GM18907 (cell line): ENCODE measurements at regions not wholly inside any gene's neighbourhood (a gene's known extent, or its start where the extent isn't known, plus 50 kb on each side); places are given as distances from the start of the nearest gene placed in this dataset.

ENCODE experiments used
- ATAC-seq: cut with Tn5 transposase; IDR thresholded peaks from one replicate; pipeline ENCODE4 v1.9.1; 2021; ENCODE audit warnings: mild to moderate bottlenecking, moderate library complexity; ENCODE audit not compliant: unreplicated experiment

DNA sequence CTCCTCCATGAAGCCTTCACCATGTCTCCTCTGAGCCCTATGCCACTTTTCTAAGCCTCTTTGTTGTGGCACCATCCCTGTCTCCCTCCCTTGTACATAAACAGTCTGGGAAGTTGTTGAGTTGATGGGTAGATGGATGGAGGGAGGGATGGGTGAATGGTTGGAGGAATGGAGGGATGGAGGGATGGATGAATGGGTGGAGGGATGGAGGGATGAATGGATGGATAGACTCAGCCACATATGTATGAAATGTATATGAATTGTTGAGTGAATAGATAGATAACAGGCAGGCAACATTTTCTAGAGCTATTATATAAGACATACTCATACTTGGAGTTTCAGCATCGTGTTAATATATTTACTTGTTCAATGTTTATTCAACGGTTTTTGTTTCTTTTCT, 58.3 kb upstream of the HES1 start:
- no peak for ATAC-seq

DNA sequence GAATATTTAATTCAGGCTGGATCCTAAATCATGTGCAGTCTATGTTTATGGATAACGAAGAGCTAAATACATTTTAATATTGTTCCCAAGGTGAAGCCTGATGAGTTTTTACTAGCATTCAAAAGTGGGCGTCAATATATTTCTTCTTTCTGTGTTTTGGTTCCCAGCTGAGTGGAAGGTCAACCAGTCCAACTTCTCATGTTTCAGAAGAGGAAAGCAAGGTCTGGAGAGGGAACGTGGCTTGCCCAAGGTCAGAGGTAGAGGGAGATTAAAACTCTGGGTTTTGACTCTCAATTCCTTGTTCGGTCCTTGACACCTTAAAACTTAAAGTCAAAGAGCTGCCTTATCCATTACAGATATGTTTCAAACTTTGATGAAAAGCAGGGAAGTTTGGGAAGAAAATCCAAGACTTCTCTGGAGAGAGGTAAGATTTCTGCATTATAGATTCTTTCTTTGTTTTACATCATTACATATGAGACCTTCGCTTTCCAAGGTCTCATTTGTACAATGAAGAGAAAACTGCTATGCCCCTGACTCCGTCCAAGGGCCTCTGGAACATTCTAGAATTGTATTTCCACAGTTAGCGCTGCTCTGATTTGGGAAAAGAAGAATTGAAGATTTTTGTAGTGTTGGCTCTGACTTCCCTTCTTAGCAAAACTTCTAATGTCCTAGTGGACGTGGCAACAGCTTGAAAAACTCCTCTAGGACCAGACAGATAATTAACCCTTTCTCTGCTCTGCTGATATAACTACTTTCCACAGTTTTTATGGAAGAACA, 57.7 kb upstream of the HES1 start:
- ATAC-seq = no peak

DNA sequence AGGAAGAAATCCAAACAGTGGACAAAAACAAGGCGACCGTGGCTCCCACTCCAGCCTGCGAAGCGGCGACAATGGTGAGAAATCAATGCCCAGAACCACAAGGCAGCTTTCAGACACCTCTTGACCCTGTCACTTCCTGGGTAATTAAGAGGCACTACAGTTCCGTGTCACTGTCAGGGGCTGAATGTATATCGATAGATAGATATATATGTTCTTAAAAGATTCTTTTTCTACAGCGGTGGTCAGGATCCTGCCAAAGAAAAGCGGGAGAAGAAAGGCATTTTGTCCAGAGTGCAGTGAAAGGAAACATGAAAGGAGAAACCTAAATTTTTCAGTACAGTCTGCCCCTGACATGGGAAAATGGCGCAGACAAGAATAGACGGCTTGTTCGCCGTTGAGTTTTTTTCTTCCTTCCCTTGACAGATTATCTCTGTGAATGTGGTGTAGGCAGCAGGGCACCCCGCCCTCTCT, 56.2 kb upstream of the HES1 start:
- no peak for ATAC-seq

DNA sequence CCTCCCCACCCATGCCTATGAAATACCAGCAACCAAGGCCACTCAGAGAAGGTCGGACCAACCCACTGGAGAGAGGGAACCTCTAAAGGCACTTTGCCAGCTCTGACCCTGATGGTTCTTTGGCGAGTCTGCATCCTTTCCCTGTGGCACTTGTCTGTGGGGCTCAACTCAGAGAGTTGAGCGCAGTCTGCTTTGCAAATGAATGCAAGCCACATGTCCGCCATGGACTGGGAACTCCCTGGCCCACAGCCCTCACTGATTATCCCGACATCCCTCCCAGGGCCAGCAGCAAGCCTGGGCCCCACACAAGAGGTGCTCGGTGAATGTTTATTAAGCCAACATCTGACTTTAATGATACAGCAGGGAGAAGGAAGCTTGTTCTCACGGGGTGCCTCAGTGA, 55.5 kb upstream of the HES1 start:
- ATAC-seq = no peak

DNA sequence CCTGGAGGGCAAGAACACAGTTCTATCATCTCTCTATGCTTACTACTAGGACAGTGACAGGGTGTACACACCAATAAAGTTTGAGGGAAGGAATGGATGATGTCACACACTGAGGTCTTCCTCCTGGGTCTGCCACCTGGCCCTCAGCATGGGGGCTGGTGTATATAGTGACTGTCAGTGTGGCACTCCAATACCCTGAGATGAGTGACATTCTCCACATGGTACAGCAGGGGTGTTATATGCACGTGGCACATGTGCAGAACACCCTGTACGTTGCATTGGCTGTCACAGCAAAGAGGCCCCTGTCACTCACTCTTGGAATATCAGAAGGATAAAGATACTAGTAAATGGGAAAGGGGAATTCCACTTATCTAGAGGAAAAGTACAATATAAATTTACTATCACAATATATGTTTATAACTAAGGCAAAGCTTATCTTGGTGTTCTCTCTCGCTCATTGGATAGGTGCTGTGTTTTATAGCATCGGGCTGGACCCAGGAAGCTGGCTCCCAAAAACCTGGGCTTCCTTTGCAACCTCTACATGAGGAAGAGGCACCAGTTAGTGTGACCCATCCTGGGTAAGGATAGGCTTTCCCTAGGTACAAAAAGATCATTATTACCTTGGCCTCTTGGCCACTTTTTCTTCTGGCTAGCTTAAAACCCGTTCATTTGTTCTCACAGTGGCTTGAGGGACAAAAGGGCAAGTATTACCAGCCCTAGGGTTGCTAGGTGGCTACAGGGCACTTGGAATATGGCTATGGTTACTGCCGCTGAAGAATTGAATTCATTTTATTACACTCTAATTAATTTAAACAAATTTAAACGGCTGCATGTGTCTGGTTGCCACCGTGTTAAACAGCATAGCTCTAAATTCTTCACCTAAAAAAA, 54.8 kb upstream of the HES1 start:
- no peak for ATAC-seq

DNA sequence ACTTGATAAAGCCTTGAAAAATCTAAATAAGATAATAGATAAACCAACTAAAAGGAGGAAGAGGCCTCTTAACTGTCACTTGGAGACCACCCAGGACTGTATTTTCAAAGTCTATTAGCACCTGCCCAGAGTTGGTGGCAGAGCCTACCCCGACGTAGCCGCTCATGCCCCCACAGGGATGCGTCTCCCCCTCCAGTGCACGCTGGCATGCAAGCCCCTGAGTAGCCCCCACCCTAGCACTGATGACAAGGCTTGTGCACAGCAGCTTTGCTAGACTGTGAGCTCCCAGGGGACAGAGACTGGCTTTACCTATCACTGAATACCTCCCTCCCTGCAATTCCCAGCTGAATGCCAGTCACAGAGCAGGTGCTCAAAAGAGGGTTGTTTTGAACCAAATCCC, 54.1 kb upstream of the HES1 start:
- ATAC-seq = no peak

DNA sequence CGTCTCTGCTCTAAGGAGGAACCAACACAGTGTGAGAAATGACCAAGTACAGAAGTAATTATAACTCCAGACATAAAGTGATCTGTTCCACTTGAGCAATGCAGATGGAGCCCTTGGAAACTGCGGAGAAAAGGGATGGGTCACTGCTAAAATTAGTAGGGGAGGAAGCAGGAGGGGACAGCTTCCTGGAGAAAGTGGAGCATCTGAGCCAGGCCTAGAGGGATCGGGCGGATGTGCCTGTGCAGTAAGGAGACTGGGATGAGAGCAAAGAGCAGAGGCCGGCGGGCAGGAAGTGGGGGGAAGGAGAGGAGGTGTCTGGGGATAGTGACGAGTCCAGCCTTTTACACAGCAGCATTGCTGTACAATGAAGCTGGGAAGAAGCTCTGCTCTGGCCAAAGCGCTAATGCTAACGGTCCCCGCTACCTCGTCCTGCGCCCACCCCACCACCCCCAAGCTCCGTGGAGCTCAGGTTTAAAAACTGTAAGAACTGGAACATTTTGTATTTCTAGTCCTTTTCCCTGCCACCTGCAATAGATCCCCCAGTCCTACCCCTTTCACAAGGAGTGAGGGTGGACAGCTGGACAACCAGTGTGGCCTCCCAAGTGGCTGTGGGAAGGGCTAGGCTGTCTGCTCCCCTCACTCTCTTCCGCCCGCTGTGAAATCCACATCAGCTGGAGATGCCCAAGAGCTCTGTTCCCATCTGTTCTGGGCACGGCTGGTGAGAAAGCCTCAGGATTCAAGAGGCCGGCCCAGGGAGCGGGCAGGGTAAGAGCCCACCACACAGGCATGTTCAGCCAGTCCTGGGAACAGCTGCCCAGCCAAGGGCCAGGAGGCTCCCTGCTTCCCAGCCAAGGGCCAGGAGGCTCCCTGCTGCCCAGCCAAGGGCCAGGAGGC, 53.0 kb upstream of the HES1 start:
- no peak for ATAC-seq

DNA sequence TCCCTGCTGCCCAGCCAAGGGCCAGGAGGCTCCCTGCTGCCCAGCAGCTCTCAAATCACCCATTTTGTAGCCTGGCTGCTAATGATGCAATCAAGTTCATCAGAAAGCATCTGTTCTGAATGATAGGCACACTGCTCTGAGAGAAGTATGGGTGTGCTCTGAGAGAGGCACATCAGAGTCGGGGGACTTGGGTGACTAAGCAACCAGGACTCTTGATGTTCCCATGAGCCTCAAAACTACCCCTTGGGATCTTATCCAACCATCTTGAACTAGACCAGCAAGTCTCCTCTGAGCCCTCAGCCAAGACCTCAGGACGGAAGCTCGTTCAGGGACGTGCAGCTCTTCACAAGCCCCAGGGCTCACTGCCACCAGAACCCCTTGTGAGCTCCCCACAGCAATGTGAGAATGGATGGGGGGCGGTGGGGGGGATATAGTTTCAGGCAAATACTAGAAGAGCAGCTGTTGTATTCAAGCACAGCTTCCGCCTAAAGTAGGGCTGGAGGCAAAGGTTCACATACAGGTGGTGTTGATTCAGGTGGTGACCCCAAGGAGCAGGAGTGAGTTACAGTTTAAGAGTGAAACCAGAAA, 52.2 kb upstream of the HES1 start:
- peak; percentile 54 for ATAC-seq

DNA sequence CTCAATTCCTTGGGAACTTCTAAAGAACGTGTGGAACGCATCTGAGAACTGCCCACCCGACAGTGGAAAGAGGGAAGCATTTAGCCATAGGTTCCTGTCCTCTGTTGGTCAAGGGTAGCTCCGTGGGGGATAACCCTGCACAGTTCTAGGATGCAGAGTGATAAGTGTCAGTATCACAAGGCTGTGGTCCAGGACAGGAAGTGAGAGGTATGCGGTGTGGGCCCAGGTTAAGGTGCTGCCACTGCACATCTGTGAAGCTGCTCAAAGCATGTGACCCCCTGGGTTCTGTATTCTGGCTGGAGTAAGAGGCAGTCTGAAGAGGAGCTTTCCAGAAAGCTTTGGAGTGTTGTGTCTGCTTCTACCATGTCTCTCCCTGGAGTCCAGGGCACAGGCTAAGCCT, 51.7 kb upstream of the HES1 start:
- ATAC-seq = peak; percentile 98
